A549 (cell line): ENCODE measurements at regions not wholly inside any gene's neighbourhood (a gene's known extent, or its start where the extent isn't known, plus 50 kb on each side); places are given as distances from the start of the nearest gene placed in this dataset.

Source experiments
- ATAC-seq, 2 experiments: fragments of 200-7000 bp in 1 of 2; fragments of >200 bp in 1 of 2; cut with Nextera tagmentation in 1 of 2; cut with Tn5 transposase in 1 of 2; 3 replicates each; pipeline versions ENCODE4 v1.8.0 to v1.9.1; 2018 to 2020; ENCODE audit warnings: mild to moderate bottlenecking in 1 of 2, moderate library complexity in 1 of 2
- CTCF ChIA-PET: fragments of 300-600 bp; sonication (Branson Sonifier 250); formaldehyde crosslinking; extraction: SDS; loops from one replicate; lab custom pipeline; 2021; ENCODE audit warnings: antibody characterized with exemption, inconsistent platforms; lab: Yijun Ruan, JAX
- POLR2A ChIA-PET: fragments of 350-600 bp; formaldehyde crosslinking; extraction: SDS; loops from one replicate; lab custom pipeline; 2021; ENCODE audit warnings: antibody characterized with exemption, inconsistent platforms; lab: Yijun Ruan, JAX
- DNase-seq, 2 experiments: peaks; one replicate each; pipeline versions ENCODE4 v3.0.0 to v3.0.0-alpha.2; 2011 to 2016; ENCODE audit warnings: low read depth in 1 of 2, low spot score in 1 of 2
- FAIRE-seq: peaks from 2 replicates; lab custom pipeline; 2011; peaks lifted over from hg19 to GRCh38; lab: Jason Lieb, UNC
- H3K27ac ChIP-seq, 2 experiments: fragments of >200 bp; sonication (Bioruptor Twin); formaldehyde crosslinking; 3 replicates each; pipeline ENCODE4 v1.5.1; 2016 to 2017
- H3K4me1 ChIP-seq: fragments of >200 bp; sonication (Bioruptor Twin); formaldehyde crosslinking; 3 replicates; pipeline ENCODE4 v1.6.1; 2016
- H3K4me2 ChIP-seq: fragments of >200 bp; sonication (Bioruptor Twin); formaldehyde crosslinking; 3 replicates; pipeline ENCODE4 v1.6.1; 2016
- H3K4me3 ChIP-seq: fragments of >200 bp; sonication (Bioruptor Twin); formaldehyde crosslinking; 3 replicates; pipeline ENCODE4 v1.5.1; 2016
- H3K9me3 ChIP-seq: fragments of >200 bp; sonication (Bioruptor Twin); formaldehyde crosslinking; 3 replicates; pipeline ENCODE4 v1.6.1; 2016
- BHLHE40 ChIP-seq: IDR thresholded peaks from 2 replicates; pipeline ENCODE4 v1.6.1; 2012; ENCODE audit warnings: low read depth, low read length, inconsistent platforms
- CBX2 ChIP-seq: fragments of 200-600 bp; sonication (generic); IDR thresholded peaks from 2 replicates; pipeline ENCODE4 v1.6.1; 2016; ENCODE audit warnings: low read depth, mild to moderate bottlenecking, borderline replicate concordance
- CEBPB ChIP-seq, 2 experiments: fragments of >200 bp in 1 of 2; sonication (Bioruptor Twin) in 1 of 2; formaldehyde crosslinking in 1 of 2; IDR thresholded peaks; 2 replicates each; pipeline ENCODE4 v1.6.1; 2012 to 2016
- HEYL ChIP-seq: fragments of 250-450 bp; sonication (Bioruptor Pico); IDR thresholded peaks from 2 replicates; pipeline ENCODE4 v1.8.0; 2021; ENCODE audit warnings: mild to moderate bottlenecking, moderate library complexity
- JUN ChIP-seq, 2 experiments: fragments of >200 bp; sonication (Bioruptor Twin); formaldehyde crosslinking; IDR thresholded peaks; 2 replicates in 1 of 2; 3 replicates in 1 of 2; pipeline ENCODE4 v1.6.1; 2016 to 2017
- KDM1A ChIP-seq: fragments of 200-600 bp; sonication (generic); IDR thresholded peaks from 2 replicates; pipeline ENCODE4 v1.6.1; 2016; ENCODE audit warnings: low read depth, mild to moderate bottlenecking
- KDM5A ChIP-seq: fragments of 200-600 bp; sonication (generic); IDR thresholded peaks from 2 replicates; pipeline ENCODE4 v1.6.1; 2016; ENCODE audit warnings: antibody characterized with exemption, mild to moderate bottlenecking
- MAFK ChIP-seq: fragments of 450-650 bp; IDR thresholded peaks from 2 replicates; pipeline ENCODE4 v1.6.1; 2014; ENCODE audit not compliant: partially characterized antibody
- NPAS2 ChIP-seq: fragments of 250-450 bp; sonication (Bioruptor Pico); IDR thresholded peaks from 2 replicates; pipeline ENCODE4 v1.8.0; 2022; ENCODE audit warnings: mild to moderate bottlenecking, moderate library complexity, borderline replicate concordance
- PHF8 ChIP-seq: fragments of 200-600 bp; sonication (generic); IDR thresholded peaks from 2 replicates; pipeline ENCODE4 v1.6.1; 2016; ENCODE audit warnings: low read depth, mild to moderate bottlenecking, antibody characterized with exemption, moderate library complexity, borderline replicate concordance
- POLR2AphosphoS2 ChIP-seq: conservative IDR thresholded peaks from 2 replicates; pipeline ENCODE4 v1.6.1; 2012; ENCODE audit warnings: low read length, improper control_type of control experiment, inconsistent platforms
- RAD21 ChIP-seq, 2 experiments: fragments of >200 bp in 1 of 2; sonication (Bioruptor Twin) in 1 of 2; formaldehyde crosslinking in 1 of 2; IDR thresholded peaks in 1 of 2; conservative IDR thresholded peaks in 1 of 2; 2 replicates in 1 of 2; 3 replicates in 1 of 2; pipeline ENCODE4 v1.6.1; 2012 to 2018; ENCODE audit warnings: inconsistent platforms in 1 of 2
- RARB ChIP-seq: fragments of 250-450 bp; sonication (Bioruptor Pico); IDR thresholded peaks from 2 replicates; pipeline ENCODE4 v1.8.0; 2021; ENCODE audit warnings: mild to moderate bottlenecking, moderate library complexity
- RFX5 ChIP-seq: fragments of 450-650 bp; IDR thresholded peaks from 2 replicates; pipeline ENCODE4 v1.7.1; 2014; ENCODE audit warnings: antibody characterized with exemption, mild to moderate bottlenecking, moderate library complexity
- RNF2 ChIP-seq: fragments of 200-600 bp; sonication (generic); IDR thresholded peaks from 2 replicates; pipeline ENCODE4 v1.6.1; 2016; ENCODE audit warnings: low read depth, mild to moderate bottlenecking, antibody characterized with exemption, moderate library complexity, borderline replicate concordance
- TFCP2L1 ChIP-seq: fragments of 250-450 bp; sonication (Bioruptor Pico); IDR thresholded peaks from 2 replicates; pipeline ENCODE4 v1.5.0; 2021; ENCODE audit warnings: mild to moderate bottlenecking
- ZFP36 ChIP-seq: fragments of 450-650 bp; IDR thresholded peaks from 2 replicates; pipeline ENCODE4 v1.6.1; 2014; ENCODE audit warnings: borderline replicate concordance; ENCODE audit not compliant: partially characterized antibody
- ZNF302 ChIP-seq: fragments of 250-450 bp; sonication (Bioruptor Pico); IDR thresholded peaks from 2 replicates; pipeline ENCODE4 v1.9.0; 2021; ENCODE audit warnings: inconsistent platforms, mild to moderate bottlenecking, moderate library complexity
- ZSCAN20 ChIP-seq: fragments of 250-450 bp; sonication (Bioruptor Pico); IDR thresholded peaks from 2 replicates; pipeline ENCODE4 v1.8.0; 2022; ENCODE audit warnings: mild to moderate bottlenecking, moderate library complexity
- WGBS: methylation state at CpG from one replicate; pipeline ENCODE4 v1.1.6; 2017; ENCODE audit errors: missing lambda C conversion rate; 5-methylcytosine and 5-hydroxymethylcytosine counted together
- TF ChIP-seq, protein P1 (sequence below): fragments of >200 bp; sonication (Bioruptor Twin); formaldehyde crosslinking; IDR thresholded peaks from 2 replicates; pipeline ENCODE4 v1.6.1; 2016
- TF ChIP-seq, protein P2 (sequence below): fragments of 250-450 bp; sonication (Bioruptor Pico); IDR thresholded peaks from 2 replicates; pipeline ENCODE4 v1.5.0; 2021; ENCODE audit warnings: mild to moderate bottlenecking, moderate library complexity, borderline replicate concordance
- TF ChIP-seq, protein P3 (sequence below): fragments of >200 bp; sonication (Bioruptor Twin); formaldehyde crosslinking; IDR thresholded peaks from 3 replicates; pipeline ENCODE4 v1.5.1; 2016
- TF ChIP-seq, protein P4 (sequence below): IDR thresholded peaks from 2 replicates; pipeline ENCODE4 v1.6.1; 2012
- TF ChIP-seq, protein P5 (sequence below): IDR thresholded peaks from 2 replicates; pipeline ENCODE4 v1.6.1; 2012; ENCODE audit warnings: low read depth, borderline replicate concordance
- TF ChIP-seq, protein P6 (sequence below): fragments of 200-600 bp; sonication (generic); IDR thresholded peaks from 2 replicates; pipeline ENCODE4 v1.6.1; 2016; ENCODE audit warnings: antibody characterized with exemption, mild to moderate bottlenecking, moderate library complexity
- TF ChIP-seq, protein P7 (sequence below): fragments of 250-450 bp; sonication (Bioruptor Pico); IDR thresholded peaks from 2 replicates; pipeline ENCODE4 v1.5.0; 2020; ENCODE audit warnings: low read depth, mild to moderate bottlenecking, moderate library complexity

DNA sequence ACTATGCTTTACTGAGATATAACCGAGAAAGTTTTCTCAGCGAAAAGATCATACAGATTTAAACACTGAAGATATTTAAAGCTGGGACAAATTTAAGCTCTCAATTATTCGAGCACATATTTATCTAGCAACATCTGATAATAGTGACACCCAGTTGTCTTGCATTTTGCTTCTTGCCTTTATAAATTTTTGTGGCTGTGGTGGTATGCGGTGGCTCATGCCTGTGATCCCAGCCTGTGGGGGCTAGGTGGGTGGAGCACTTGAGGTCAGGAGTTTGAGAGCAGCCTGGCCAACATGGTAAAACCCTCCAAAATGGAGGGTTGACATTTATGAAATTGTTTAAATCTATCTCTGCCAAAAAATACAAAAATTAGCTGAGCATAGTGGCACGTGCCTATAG, 312.2 kb downstream of the SPATA17 start:
- no peak for DNase-seq
- Histone ChIP-seq H3K9me3 (no peaks in the 10 kb centered on the region), H3K4me2 (no peak overlapping the region), H3K4me3 (no peak overlapping the region), H3K27ac (no peak overlapping the region), H3K4me1 (no peaks in the 10 kb centered on the region)
- ATAC-seq: no peak
- ChIA-PET POLR2A (no interaction called here), CTCF (no interaction called here)
- FAIRE-seq: no peak
- TF ChIP-seq RARB (CRISPR knock-in tag) (no peak), RNF2 (no peak), RAD21 (conservative IDR thresholded peaks at IDR 0.05 in 1 of 2, IDR thresholded peaks at IDR 0.05 in 1 of 2) (no peak), MAFK (no peak), PHF8 (no peak), BHLHE40 (no peak), ZNF302 (no peak), ZFP36 (no peak), HEYL (CRISPR knock-in tag) (no peak), ZSCAN20 (CRISPR knock-in tag) (no peak), CEBPB (IDR thresholded peaks at IDR 0.05) (no peak), KDM1A (no peak), KDM5A (no peak)
- TF ChIP-seq, protein P1, sequence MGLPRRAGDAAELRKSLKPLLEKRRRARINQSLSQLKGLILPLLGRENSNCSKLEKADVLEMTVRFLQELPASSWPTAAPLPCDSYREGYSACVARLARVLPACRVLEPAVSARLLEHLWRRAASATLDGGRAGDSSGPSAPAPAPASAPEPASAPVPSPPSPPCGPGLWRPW: no peak
- TF ChIP-seq, protein P2, sequence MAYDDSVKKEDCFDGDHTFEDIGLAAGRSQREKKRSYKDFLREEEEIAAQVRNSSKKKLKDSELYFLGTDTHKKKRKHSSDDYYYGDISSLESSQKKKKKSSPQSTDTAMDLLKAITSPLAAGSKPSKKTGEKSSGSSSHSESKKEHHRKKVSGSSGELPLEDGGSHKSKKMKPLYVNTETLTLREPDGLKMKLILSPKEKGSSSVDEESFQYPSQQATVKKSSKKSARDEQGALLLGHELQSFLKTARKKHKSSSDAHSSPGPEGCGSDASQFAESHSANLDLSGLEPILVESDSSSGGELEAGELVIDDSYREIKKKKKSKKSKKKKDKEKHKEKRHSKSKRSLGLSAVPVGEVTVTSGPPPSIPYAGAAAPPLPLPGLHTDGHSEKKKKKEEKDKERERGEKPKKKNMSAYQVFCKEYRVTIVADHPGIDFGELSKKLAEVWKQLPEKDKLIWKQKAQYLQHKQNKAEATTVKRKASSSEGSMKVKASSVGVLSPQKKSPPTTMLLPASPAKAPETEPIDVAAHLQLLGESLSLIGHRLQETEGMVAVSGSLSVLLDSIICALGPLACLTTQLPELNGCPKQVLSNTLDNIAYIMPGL: no peak
- TF ChIP-seq, protein P3, sequence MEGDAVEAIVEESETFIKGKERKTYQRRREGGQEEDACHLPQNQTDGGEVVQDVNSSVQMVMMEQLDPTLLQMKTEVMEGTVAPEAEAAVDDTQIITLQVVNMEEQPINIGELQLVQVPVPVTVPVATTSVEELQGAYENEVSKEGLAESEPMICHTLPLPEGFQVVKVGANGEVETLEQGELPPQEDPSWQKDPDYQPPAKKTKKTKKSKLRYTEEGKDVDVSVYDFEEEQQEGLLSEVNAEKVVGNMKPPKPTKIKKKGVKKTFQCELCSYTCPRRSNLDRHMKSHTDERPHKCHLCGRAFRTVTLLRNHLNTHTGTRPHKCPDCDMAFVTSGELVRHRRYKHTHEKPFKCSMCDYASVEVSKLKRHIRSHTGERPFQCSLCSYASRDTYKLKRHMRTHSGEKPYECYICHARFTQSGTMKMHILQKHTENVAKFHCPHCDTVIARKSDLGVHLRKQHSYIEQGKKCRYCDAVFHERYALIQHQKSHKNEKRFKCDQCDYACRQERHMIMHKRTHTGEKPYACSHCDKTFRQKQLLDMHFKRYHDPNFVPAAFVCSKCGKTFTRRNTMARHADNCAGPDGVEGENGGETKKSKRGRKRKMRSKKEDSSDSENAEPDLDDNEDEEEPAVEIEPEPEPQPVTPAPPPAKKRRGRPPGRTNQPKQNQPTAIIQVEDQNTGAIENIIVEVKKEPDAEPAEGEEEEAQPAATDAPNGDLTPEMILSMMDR: no peak
- TF ChIP-seq, protein P4, sequence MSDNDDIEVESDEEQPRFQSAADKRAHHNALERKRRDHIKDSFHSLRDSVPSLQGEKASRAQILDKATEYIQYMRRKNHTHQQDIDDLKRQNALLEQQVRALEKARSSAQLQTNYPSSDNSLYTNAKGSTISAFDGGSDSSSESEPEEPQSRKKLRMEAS: no peak
- TF ChIP-seq, protein P5, sequence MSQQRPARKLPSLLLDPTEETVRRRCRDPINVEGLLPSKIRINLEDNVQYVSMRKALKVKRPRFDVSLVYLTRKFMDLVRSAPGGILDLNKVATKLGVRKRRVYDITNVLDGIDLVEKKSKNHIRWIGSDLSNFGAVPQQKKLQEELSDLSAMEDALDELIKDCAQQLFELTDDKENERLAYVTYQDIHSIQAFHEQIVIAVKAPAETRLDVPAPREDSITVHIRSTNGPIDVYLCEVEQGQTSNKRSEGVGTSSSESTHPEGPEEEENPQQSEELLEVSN: no peak
- 50% methylated on average over 5 of the region's 5 CpGs for WGBS

DNA sequence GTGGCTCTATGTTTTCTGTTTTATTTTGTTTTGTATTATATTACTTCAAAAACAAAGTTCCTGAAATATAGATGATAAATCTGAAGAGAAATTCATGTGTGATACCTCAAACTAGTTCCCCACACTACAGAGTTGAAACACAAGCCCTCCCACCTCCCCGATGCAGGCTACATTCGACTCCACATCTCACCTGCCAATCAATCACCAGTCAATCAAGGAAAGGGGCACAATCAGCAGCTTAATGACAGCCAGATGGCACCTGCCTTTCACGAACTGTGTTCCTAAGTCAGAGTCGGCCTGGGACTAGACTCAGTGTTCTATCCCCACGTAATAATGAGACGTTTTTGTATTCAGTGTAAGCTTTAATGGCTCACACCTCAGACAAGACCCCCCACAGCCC, 313.4 kb downstream of the SPATA17 start:
- POLR2A ChIA-PET: no interaction called here
- DNase-seq: no peak

More for the DNA sequence above, 313.4 kb downstream of the SPATA17 start:
- H3K9me3 ChIP-seq: no peaks in the 10 kb centered on the region
- no peak overlapping the region for H3K4me2 ChIP-seq
- TF ChIP-seq RFX5: no peak
- TF ChIP-seq JUN (IDR thresholded peaks at IDR 0.05): no peak
- TF ChIP-seq, protein P6, sequence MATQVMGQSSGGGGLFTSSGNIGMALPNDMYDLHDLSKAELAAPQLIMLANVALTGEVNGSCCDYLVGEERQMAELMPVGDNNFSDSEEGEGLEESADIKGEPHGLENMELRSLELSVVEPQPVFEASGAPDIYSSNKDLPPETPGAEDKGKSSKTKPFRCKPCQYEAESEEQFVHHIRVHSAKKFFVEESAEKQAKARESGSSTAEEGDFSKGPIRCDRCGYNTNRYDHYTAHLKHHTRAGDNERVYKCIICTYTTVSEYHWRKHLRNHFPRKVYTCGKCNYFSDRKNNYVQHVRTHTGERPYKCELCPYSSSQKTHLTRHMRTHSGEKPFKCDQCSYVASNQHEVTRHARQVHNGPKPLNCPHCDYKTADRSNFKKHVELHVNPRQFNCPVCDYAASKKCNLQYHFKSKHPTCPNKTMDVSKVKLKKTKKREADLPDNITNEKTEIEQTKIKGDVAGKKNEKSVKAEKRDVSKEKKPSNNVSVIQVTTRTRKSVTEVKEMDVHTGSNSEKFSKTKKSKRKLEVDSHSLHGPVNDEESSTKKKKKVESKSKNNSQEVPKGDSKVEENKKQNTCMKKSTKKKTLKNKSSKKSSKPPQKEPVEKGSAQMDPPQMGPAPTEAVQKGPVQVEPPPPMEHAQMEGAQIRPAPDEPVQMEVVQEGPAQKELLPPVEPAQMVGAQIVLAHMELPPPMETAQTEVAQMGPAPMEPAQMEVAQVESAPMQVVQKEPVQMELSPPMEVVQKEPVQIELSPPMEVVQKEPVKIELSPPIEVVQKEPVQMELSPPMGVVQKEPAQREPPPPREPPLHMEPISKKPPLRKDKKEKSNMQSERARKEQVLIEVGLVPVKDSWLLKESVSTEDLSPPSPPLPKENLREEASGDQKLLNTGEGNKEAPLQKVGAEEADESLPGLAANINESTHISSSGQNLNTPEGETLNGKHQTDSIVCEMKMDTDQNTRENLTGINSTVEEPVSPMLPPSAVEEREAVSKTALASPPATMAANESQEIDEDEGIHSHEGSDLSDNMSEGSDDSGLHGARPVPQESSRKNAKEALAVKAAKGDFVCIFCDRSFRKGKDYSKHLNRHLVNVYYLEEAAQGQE: no peak
- no peak for TF ChIP-seq KDM1A
- TF ChIP-seq CBX2: no peak
- no peak for TF ChIP-seq TFCP2L1 (CRISPR knock-in tag)
- no peak for TF ChIP-seq NPAS2 (CRISPR knock-in tag)
- TF ChIP-seq, protein P7, sequence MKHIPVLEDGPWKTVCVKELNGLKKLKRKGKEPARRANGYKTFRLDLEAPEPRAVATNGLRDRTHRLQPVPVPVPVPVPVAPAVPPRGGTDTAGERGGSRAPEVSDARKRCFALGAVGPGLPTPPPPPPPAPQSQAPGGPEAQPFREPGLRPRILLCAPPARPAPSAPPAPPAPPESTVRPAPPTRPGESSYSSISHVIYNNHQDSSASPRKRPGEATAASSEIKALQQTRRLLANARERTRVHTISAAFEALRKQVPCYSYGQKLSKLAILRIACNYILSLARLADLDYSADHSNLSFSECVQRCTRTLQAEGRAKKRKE: no peak
- no peak for TF ChIP-seq POLR2AphosphoS2
- no peak for ATAC-seq
- H3K27ac ChIP-seq: no peak overlapping the region
- no peak overlapping the region for H3K4me3 ChIP-seq
- 5% methylated on average over 6 of the region's 6 CpGs for WGBS
- FAIRE-seq: no peak
- CTCF ChIA-PET: no interaction called here
- H3K4me1 ChIP-seq: no peaks in the 10 kb centered on the region
